ENCODE measurements at regions not wholly inside any gene's neighbourhood (a gene's known extent, or its start where the extent isn't known, plus 50 kb on each side); places are given as distances from the start of the nearest gene placed in this dataset.

- Histone ChIP-seq H3K27me3 (ENCODE audit: insufficient read depth, low read length) (no peaks in the 10 kb centered on the region), H3K36me3 (ENCODE audit: insufficient read depth, low read length) (no peaks in the 10 kb centered on the region), H4K20me1 (ENCODE audit: insufficient read depth, low read length) (no peaks in the 10 kb centered on the region), H3K79me2 (ENCODE audit: insufficient read depth, low read length) (no peaks in the 10 kb centered on the region), H3K9me2 (ENCODE audit: low read depth, low read length) (no peaks in the 10 kb centered on the region), H3K4me3 (ENCODE audit: low read depth, low read length, poor library complexity, severe bottlenecking) (no peak overlapping the region), H3F3A (ENCODE audit: insufficient read depth, low read length) (no peaks in the 10 kb centered on the region), H3K9me3 (ENCODE audit: low read length) (no peaks in the 10 kb centered on the region), H2AFZ (ENCODE audit: low read length) (no peak overlapping the region), H3K9ac (ENCODE audit: low read length) (no peak overlapping the region), H3K4me2 (ENCODE audit: low read length) (no peak overlapping the region), H3K27ac (ENCODE audit: low read depth, low read length, poor library complexity, severe bottlenecking) (no peak overlapping the region), H3K4me1 (ENCODE audit: insufficient read depth, low read length, severe bottlenecking) (no peaks in the 10 kb centered on the region)
- TF ChIP-seq EZH2 (IDR thresholded peaks at IDR 0.05; ENCODE audit: borderline replicate concordance, low read length): no peak
- TF ChIP-seq CTCF (IDR thresholded peaks at IDR 0.05; ENCODE audit: low read length): no peak
Observed at GRCh38 chr14:49105956-49106355, 480.2 kb downstream of the RPS29 start.

GRCh38 chr14:49105512-49105911 lies 480.7 kb downstream of the RPS29 start:
- no peak overlapping the region for H3K4me3 ChIP-seq (ENCODE audit: low read depth, low read length, poor library complexity, severe bottlenecking)
- H3K27ac ChIP-seq (ENCODE audit: low read depth, low read length, poor library complexity, severe bottlenecking): no peak overlapping the region
- H4K20me1 ChIP-seq (ENCODE audit: insufficient read depth, low read length): no peaks in the 10 kb centered on the region
- H3K9ac ChIP-seq (ENCODE audit: low read length): no peak overlapping the region
- no peaks in the 10 kb centered on the region for H3K9me3 ChIP-seq (ENCODE audit: low read length)
- no peaks in the 10 kb centered on the region for H3K36me3 ChIP-seq (ENCODE audit: insufficient read depth, low read length)
- H2AFZ ChIP-seq (ENCODE audit: low read length): no peak overlapping the region
- H3K4me2 ChIP-seq (ENCODE audit: low read length): no peak overlapping the region
- H3K79me2 ChIP-seq (ENCODE audit: insufficient read depth, low read length): no peaks in the 10 kb centered on the region
- H3F3A ChIP-seq (ENCODE audit: insufficient read depth, low read length): no peaks in the 10 kb centered on the region
- no peaks in the 10 kb centered on the region for H3K4me1 ChIP-seq (ENCODE audit: insufficient read depth, low read length, severe bottlenecking)
- H3K9me2 ChIP-seq (ENCODE audit: low read depth, low read length): no peaks in the 10 kb centered on the region
- H3K27me3 ChIP-seq (ENCODE audit: insufficient read depth, low read length): no peaks in the 10 kb centered on the region
- TF ChIP-seq CTCF (IDR thresholded peaks at IDR 0.05; ENCODE audit: low read length) (no peak), EZH2 (IDR thresholded peaks at IDR 0.05; ENCODE audit: borderline replicate concordance, low read length) (no peak)

GRCh38 chr14:49092345-49092744 lies 493.8 kb downstream of the RPS29 start:
- H3K36me3 ChIP-seq (ENCODE audit: insufficient read depth, low read length): no peaks in the 10 kb centered on the region
- no peak overlapping the region for H3K4me3 ChIP-seq (ENCODE audit: low read depth, low read length, poor library complexity, severe bottlenecking)
- H3K4me1 ChIP-seq (ENCODE audit: insufficient read depth, low read length, severe bottlenecking): no peaks in the 10 kb centered on the region
- H3K9me2 ChIP-seq (ENCODE audit: low read depth, low read length): no peaks in the 10 kb centered on the region
- no peak overlapping the region for H3K4me2 ChIP-seq (ENCODE audit: low read length)
- no peaks in the 10 kb centered on the region for H3F3A ChIP-seq (ENCODE audit: insufficient read depth, low read length)
- H3K79me2 ChIP-seq (ENCODE audit: insufficient read depth, low read length): no peaks in the 10 kb centered on the region
- TF ChIP-seq CTCF (IDR thresholded peaks at IDR 0.05; ENCODE audit: low read length): no peak
- TF ChIP-seq EZH2 (IDR thresholded peaks at IDR 0.05; ENCODE audit: borderline replicate concordance, low read length): no peak
- H3K27me3 ChIP-seq (ENCODE audit: insufficient read depth, low read length): no peaks in the 10 kb centered on the region
- no peaks in the 10 kb centered on the region for H4K20me1 ChIP-seq (ENCODE audit: insufficient read depth, low read length)
- no peaks in the 10 kb centered on the region for H3K9me3 ChIP-seq (ENCODE audit: low read length)
- H3K9ac ChIP-seq (ENCODE audit: low read length): no peak overlapping the region
- H3K27ac ChIP-seq (ENCODE audit: low read depth, low read length, poor library complexity, severe bottlenecking): no peak overlapping the region
- no peak overlapping the region for H2AFZ ChIP-seq (ENCODE audit: low read length)
